NCI-H2107 treated with DMSO at 0.1 percent for 48 hours (cell line): ENCODE measurements at regions not wholly inside any gene's neighbourhood (a gene's known extent, or its start where the extent isn't known, plus 50 kb on each side); places are given as distances from the start of the nearest gene placed in this dataset.
A peak's percentile ranks its signal among the peaks of the same experiment; 100 is the strongest.

ENCODE experiments used
- DNase-seq: peaks from one replicate; lab custom pipeline; 2025; ENCODE audit not compliant: unreplicated experiment; lab: John Stamatoyannopoulos, UW

- DNase-seq: no peak
Measured at GRCh38 chr15:53462651-53463050, 296.8 kb downstream of the WDR72 start.

GRCh38 chr15:53461677-53462076 lies 297.8 kb downstream of the WDR72 start:
- DNase-seq: no peak

- no peak for DNase-seq
Measured at GRCh38 chr15:53458736-53459135, 300.7 kb downstream of the WDR72 start.

GRCh38 chr15:53457479-53457878 lies 302.0 kb downstream of the WDR72 start:
- no peak for DNase-seq

- no peak for DNase-seq
Measured at GRCh38 chr15:53454843-53455721, 304.4 kb downstream of the WDR72 start.

- DNase-seq: no peak
Measured at GRCh38 chr15:53454535-53454842, 305.0 kb downstream of the WDR72 start.

GRCh38 chr15:53453253-53454105 lies 306.0 kb downstream of the WDR72 start:
- DNase-seq: no peak

GRCh38 chr15:53448232-53449015 lies 311.0 kb downstream of the WDR72 start:
- DNase-seq: no peak

- DNase-seq: no peak
Measured at GRCh38 chr15:53447742-53448141, 311.7 kb downstream of the WDR72 start.

- DNase-seq: no peak
Measured at GRCh38 chr15:53447053-53447574, 312.3 kb downstream of the WDR72 start.

GRCh38 chr15:53446376-53446775 lies 313.1 kb downstream of the WDR72 start:
- no peak for DNase-seq

GRCh38 chr15:53445531-53445930 lies 313.9 kb downstream of the WDR72 start:
- DNase-seq: no peak

- DNase-seq: no peak
Measured at GRCh38 chr15:53437985-53438841, 321.2 kb downstream of the WDR72 start.

- DNase-seq: no peak
Measured at GRCh38 chr15:53437366-53437765, 322.1 kb downstream of the WDR72 start.

- DNase-seq: no peak
Measured at GRCh38 chr15:53434174-53434678, 325.2 kb downstream of the WDR72 start.

GRCh38 chr15:53416219-53416940 lies 343.1 kb downstream of the WDR72 start:
- DNase-seq: no peak

GRCh38 chr15:53414167-53414566 lies 345.3 kb downstream of the WDR72 start:
- DNase-seq: no peak

- no peak for DNase-seq
Measured at GRCh38 chr15:53412542-53412941, 346.9 kb downstream of the WDR72 start.

GRCh38 chr15:53404930-53405493 lies 354.5 kb downstream of the WDR72 start:
- DNase-seq: peak; percentile 31
